ENCODE measurements at regions not wholly inside any gene's neighbourhood (a gene's known extent, or its start where the extent isn't known, plus 50 kb on each side); places are given as distances from the start of the nearest gene placed in this dataset.

DNA sequence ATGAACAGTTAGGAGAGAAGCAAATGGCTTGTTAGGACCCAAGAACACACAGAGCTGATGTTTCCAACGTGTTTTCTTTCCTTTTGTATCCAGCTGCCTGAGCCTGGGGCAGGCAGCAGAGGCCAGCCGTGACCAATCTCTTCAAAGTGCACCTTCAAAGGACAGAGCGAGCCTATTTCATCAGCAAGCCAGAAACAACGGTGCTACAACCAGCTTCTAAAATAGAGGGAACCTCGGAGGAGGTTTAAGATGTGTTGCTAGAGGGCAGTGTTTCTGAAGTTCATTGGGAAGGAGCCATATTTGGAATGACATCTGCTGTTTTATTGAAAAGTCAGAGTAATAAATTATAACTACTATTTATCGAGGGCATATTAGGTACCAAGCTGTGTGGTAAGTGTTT, 56.2 kb upstream of the RFC3 start:
- Histone ChIP-seq H3K9me3 (ENCODE audit: control insufficient read depth, insufficient read depth, low read length) (no peaks in the 10 kb centered on the region), H3K27me3 (ENCODE audit: control insufficient read depth, insufficient read depth, low read length) (no peaks in the 10 kb centered on the region), H3K4me3 (ENCODE audit: low read depth, low read length) (no peak overlapping the region), H3K27ac (ENCODE audit: low read depth, low read length) (no peak overlapping the region)
- DNase-seq (ENCODE audit: low read depth, low spot score), result no peak
- ChIA-PET POLR2A (no interaction called here), CTCF (interaction anchor here (1.1 to 1.2 kb wide), 2 partner anchors 8 to 39 kb away, joined by 3 to 4 read pairs; no protein-coding TSS in a partner anchor)
- TF ChIP-seq, protein P1, sequence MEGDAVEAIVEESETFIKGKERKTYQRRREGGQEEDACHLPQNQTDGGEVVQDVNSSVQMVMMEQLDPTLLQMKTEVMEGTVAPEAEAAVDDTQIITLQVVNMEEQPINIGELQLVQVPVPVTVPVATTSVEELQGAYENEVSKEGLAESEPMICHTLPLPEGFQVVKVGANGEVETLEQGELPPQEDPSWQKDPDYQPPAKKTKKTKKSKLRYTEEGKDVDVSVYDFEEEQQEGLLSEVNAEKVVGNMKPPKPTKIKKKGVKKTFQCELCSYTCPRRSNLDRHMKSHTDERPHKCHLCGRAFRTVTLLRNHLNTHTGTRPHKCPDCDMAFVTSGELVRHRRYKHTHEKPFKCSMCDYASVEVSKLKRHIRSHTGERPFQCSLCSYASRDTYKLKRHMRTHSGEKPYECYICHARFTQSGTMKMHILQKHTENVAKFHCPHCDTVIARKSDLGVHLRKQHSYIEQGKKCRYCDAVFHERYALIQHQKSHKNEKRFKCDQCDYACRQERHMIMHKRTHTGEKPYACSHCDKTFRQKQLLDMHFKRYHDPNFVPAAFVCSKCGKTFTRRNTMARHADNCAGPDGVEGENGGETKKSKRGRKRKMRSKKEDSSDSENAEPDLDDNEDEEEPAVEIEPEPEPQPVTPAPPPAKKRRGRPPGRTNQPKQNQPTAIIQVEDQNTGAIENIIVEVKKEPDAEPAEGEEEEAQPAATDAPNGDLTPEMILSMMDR (IDR thresholded peaks at IDR 0.05; ENCODE audit: low read depth, low read length), result no peak

DNA sequence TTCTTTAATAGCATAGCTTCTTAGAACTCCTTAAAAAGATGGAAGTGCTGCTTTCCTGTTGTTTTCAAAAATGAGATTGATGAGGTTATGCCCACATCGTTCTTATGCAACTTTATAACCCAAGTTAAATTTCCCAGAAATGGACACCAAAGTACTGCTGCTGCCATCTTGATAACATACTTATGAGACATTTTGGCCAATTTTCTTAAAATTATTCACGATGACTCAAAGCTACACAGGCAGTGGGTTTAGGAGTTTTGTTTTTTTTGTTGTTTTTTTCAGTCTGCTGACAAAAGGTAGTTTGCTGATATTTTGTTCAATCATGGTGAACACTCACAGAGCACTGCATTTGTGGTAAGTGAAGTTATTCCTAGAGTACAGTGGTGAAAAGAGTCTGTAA, 54.9 kb upstream of the RFC3 start:
- DNase-seq (ENCODE audit: low read depth, low spot score), result no peak
- TF ChIP-seq, protein P1 (IDR thresholded peaks at IDR 0.05; ENCODE audit: low read depth, low read length), result no peak
- Histone ChIP-seq H3K27me3 (ENCODE audit: control insufficient read depth, insufficient read depth, low read length) (peaks cover 3% of the 10 kb centered on the region), H3K4me3 (ENCODE audit: low read depth, low read length) (no peak overlapping the region), H3K27ac (ENCODE audit: low read depth, low read length) (no peak overlapping the region), H3K9me3 (ENCODE audit: control insufficient read depth, insufficient read depth, low read length) (no peaks in the 10 kb centered on the region)
- POLR2A ChIA-PET, result no interaction called here
- CTCF ChIA-PET, result no interaction called here

DNA sequence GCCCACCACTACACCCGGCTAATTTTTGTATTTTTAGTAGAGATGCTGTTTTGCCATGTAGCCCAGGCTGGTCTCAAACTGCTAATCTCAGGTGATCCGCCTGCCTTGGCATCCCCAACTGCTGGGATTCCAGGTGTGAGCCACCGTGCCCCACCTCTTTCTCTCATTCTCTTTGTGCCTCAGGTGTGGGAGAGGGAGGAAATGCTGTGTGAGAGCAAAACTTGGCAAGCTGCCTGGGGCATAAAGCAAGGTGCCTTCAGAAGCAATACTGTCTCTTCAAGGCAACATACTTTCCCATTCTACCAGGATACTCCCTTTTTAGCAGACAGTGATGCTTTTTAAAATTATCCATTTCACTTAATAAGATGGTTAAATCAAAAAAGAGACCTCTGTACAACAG, 53.2 kb upstream of the RFC3 start:
- no peaks in the 10 kb centered on the region for H3K9me3 ChIP-seq (ENCODE audit: control insufficient read depth, insufficient read depth, low read length)
- POLR2A ChIA-PET, result no interaction called here
- CTCF ChIA-PET, result interaction anchor here (1.2 kb wide), 1 partner anchor 36 kb away, joined by 4 read pairs; no protein-coding TSS in a partner anchor
- H3K27me3 ChIP-seq (ENCODE audit: control insufficient read depth, insufficient read depth, low read length), result peaks cover 3% of the 10 kb centered on the region
- H3K27ac ChIP-seq (ENCODE audit: low read depth, low read length), result no peak overlapping the region
- TF ChIP-seq, protein P1 (IDR thresholded peaks at IDR 0.05; ENCODE audit: low read depth, low read length), result no peak
- no peak for DNase-seq (ENCODE audit: low read depth, low spot score)
- no peak overlapping the region for H3K4me3 ChIP-seq (ENCODE audit: low read depth, low read length)

DNA sequence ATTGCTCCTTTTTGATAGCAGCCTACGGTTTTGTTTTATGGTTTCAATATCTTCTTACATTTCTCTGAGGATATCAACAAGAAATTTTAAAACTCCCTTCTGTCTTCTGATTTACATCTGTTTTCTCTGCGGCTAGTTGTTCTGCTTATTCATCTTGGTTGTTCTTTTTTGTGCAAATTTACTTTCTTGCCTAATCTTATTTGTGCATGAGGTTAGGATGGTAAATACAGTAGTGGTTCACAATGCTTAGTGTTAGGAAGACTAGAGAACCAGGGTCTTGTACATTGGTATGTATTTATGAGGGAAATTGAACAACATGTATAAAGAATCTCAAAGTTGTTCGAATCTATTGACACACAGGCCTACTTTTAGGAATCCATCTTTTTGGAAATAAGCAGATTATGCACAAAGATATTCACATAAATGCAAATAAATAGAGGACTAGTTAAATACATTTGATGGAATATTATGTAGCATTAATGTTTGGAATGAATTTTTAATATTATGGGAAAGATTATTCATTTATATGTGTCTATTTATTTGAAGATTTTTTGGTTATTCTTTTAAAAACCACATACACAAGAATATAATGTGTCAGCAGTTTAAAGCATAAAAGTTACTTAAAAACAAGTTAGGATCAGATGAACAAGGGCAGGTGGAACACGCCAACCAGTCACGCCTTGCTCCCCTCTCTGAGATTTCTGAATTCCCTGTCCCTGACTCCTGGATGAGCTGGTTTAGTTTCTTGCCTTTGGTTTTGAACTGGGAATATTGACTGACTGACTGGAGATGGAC, 51.4 kb upstream of the RFC3 start:
- peaks cover 3% of the 10 kb centered on the region for H3K27me3 ChIP-seq (ENCODE audit: control insufficient read depth, insufficient read depth, low read length)
- no peaks in the 10 kb centered on the region for H3K9me3 ChIP-seq (ENCODE audit: control insufficient read depth, insufficient read depth, low read length)
- H3K4me3 ChIP-seq (ENCODE audit: low read depth, low read length), result no peak overlapping the region
- CTCF ChIA-PET, result no interaction called here
- TF ChIP-seq, protein P1 (IDR thresholded peaks at IDR 0.05; ENCODE audit: low read depth, low read length), result no peak
- DNase-seq (ENCODE audit: low read depth, low spot score), result no peak
- POLR2A ChIA-PET, result no interaction called here
- H3K27ac ChIP-seq (ENCODE audit: low read depth, low read length), result no peak overlapping the region

DNA sequence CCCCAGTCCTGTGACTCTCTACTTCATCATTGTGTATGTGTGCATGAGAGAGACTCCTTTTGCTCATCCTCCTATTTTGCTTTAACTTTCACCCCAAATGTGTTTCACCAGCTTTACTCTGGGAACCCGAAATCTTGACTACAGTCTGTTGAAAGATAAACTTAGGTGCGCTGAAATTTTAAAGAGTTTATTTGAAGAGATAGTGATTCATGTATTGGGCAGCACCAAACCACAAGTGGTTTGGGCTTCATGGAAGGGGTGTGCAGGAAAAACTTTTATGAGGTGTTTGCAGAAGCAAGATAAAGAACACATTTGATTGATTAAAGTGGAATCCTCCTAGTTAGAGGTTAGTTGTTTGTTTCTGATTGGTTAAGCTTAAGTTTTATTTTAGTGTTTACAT, 50.8 kb upstream of the RFC3 start:
- no peak for DNase-seq (ENCODE audit: low read depth, low spot score)
- Histone ChIP-seq H3K4me3 (ENCODE audit: low read depth, low read length) (no peak overlapping the region), H3K27me3 (ENCODE audit: control insufficient read depth, insufficient read depth, low read length) (peaks cover 3% of the 10 kb centered on the region), H3K9me3 (ENCODE audit: control insufficient read depth, insufficient read depth, low read length) (no peaks in the 10 kb centered on the region), H3K27ac (ENCODE audit: low read depth, low read length) (no peak overlapping the region)
- TF ChIP-seq, protein P1 (IDR thresholded peaks at IDR 0.05; ENCODE audit: low read depth, low read length), result no peak
- CTCF ChIA-PET, result no interaction called here
- POLR2A ChIA-PET, result no interaction called here

All from AG04450 (cell line).